K562 (cell line): ENCODE measurements at regions not wholly inside any gene's neighbourhood (a gene's known extent, or its start where the extent isn't known, plus 50 kb on each side); places are given as distances from the start of the nearest gene placed in this dataset.

Experiments
- ATAC-seq: fragments of 200-7000 bp; cut with Tn5 transposase; 3 replicates; pipeline ENCODE4 v1.9.1; 2020; ENCODE audit warnings: moderate library complexity
- BruUV-seq: library from RNA; stranded (reverse); fragments of 400-500 nt; replicated peaks from 2 replicates; lab custom pipeline; 2021; lab: Mats Ljungman, UMichigan
- CTCF ChIA-PET: fragments of 300-600 bp; formaldehyde crosslinking; extraction: SDS; loops from one replicate; lab custom pipeline; 2021; ENCODE audit warnings: low intra/inter-chr PET ratio; lab: Yijun Ruan, JAX
- POLR2A ChIA-PET: fragments of 300-600, 350-650 bp; sonication (Branson Sonifier 250); formaldehyde crosslinking; extraction: SDS; loops from one replicate; lab custom pipeline; 2021; ENCODE audit warnings: antibody characterized with exemption, inconsistent platforms; lab: Yijun Ruan, JAX
- DNase-seq, 4 experiments: peaks; one replicate each; pipeline versions ENCODE4 v3.0.0 to v3.0.0-alpha.2; 2011 to 2018; ENCODE audit warnings: low spot score in 3 of 4, mixed read lengths in 3 of 4; ENCODE audit errors: extremely low read depth in 1 of 4
- FAIRE-seq: peaks from 2 replicates; lab custom pipeline; 2011; peaks lifted over from hg19 to GRCh38; lab: Jason Lieb, UNC
- H2AFZ ChIP-seq: 2 replicates; pipeline ENCODE4 v1.6.0; 2011; ENCODE audit warnings: low read depth, low read length, control low read depth, inconsistent platforms
- H3K27ac ChIP-seq: fragments of 200-600 bp; 3 replicates; pipeline ENCODE4 v1.8.0; 2011; ENCODE audit warnings: low read depth, mild to moderate bottlenecking, control low read depth, inconsistent platforms, low read length, moderate library complexity, mixed read lengths; ENCODE audit errors: extremely low read depth
- H3K27me3 ChIP-seq, 2 experiments: fragments of 300-600 bp in 1 of 2; 2 replicates in 1 of 2; 3 replicates in 1 of 2; pipeline versions ENCODE4 v1.6.0 to v1.8.0; 2011; ENCODE audit warnings: inconsistent platforms in 2 of 2, low read length in 2 of 2, mild to moderate bottlenecking in 1 of 2, mixed read lengths in 1 of 2, moderate library complexity in 1 of 2; ENCODE audit not compliant: control insufficient read depth in 2 of 2, insufficient read depth in 2 of 2
- H3K36me3 ChIP-seq: fragments of 300-600 bp; 3 replicates; pipeline ENCODE4 v1.8.0; 2011; ENCODE audit warnings: mild to moderate bottlenecking, low read length, inconsistent platforms; ENCODE audit not compliant: control insufficient read depth, insufficient read depth
- H3K4me1 ChIP-seq, 2 experiments: fragments of 200-600 bp in 1 of 2; replicated peaks in 1 of 2; 2 replicates in 1 of 2; 3 replicates in 1 of 2; pipeline versions ENCODE4 v1.5.1 to v1.8.0; 2011; ENCODE audit warnings: inconsistent platforms in 2 of 2, low read length in 2 of 2, mild to moderate bottlenecking in 1 of 2, mixed read lengths in 1 of 2, moderate library complexity in 1 of 2; ENCODE audit not compliant: control insufficient read depth in 2 of 2, insufficient read depth in 2 of 2
- H3K4me2 ChIP-seq: 2 replicates; pipeline ENCODE4 v1.6.1; 2011; ENCODE audit warnings: low read length, control low read depth, inconsistent platforms, mixed read lengths; ENCODE audit not compliant: insufficient read depth
- H3K4me3 ChIP-seq: fragments of 200-600 bp; sonication (generic), shearing (Covaris generic); 2 replicates; pipeline ENCODE4 v1.5.1; 2016; ENCODE audit warnings: control low read depth, inconsistent platforms
- H3K79me2 ChIP-seq: fragments of 200-600 bp; 3 replicates; pipeline ENCODE4 v1.8.0; 2011; ENCODE audit warnings: low read length, inconsistent platforms; ENCODE audit not compliant: control insufficient read depth, insufficient read depth
- H3K9ac ChIP-seq, 2 experiments: 2 replicates each; pipeline versions ENCODE4 v1.6.0 to v1.6.1; 2011; ENCODE audit warnings: low read depth in 2 of 2, low read length in 2 of 2, control low read depth in 1 of 2, inconsistent platforms in 1 of 2, mild to moderate bottlenecking in 1 of 2, mixed read lengths in 1 of 2; ENCODE audit not compliant: insufficient read depth in 1 of 2
- H3K9me1 ChIP-seq: one replicate; pipeline ENCODE4 v1.6.0; 2011; ENCODE audit warnings: inconsistent platforms, mild to moderate bottlenecking, low read length, moderate library complexity; ENCODE audit not compliant: control insufficient read depth, insufficient read depth
- H3K9me3 ChIP-seq: replicated peaks from 2 replicates; pipeline ENCODE4 v1.5.1; 2011; ENCODE audit warnings: low read depth, low read length, inconsistent platforms; ENCODE audit not compliant: control insufficient read depth, insufficient read depth
- H4K20me1 ChIP-seq: replicated peaks from 2 replicates; pipeline ENCODE4 v1.6.1; 2011; ENCODE audit warnings: low read length, inconsistent platforms, mixed read lengths; ENCODE audit not compliant: control insufficient read depth, insufficient read depth
- E2F6 ChIP-seq, 2 experiments: IDR thresholded peaks; 2 replicates each; pipeline ENCODE4 v1.6.1; 2011; ENCODE audit warnings: borderline replicate concordance in 1 of 2, control low read depth in 1 of 2, low read depth in 1 of 2, low read length in 1 of 2, mild to moderate bottlenecking in 1 of 2, mixed read lengths in 1 of 2, moderate library complexity in 1 of 2; ENCODE audit not compliant: insufficient read depth in 1 of 2, insufficient read length in 1 of 2, poor library complexity in 1 of 2, severe bottlenecking in 1 of 2; ENCODE audit errors: extremely low read depth in 1 of 2
- FOXJ3 ChIP-seq: sonication (generic); formaldehyde crosslinking; IDR thresholded peaks from 2 replicates; pipeline ENCODE4 v1.4.0; 2020; ENCODE audit warnings: mild to moderate bottlenecking, missing genetic modification reagents
- IRF9 ChIP-seq: fragments of 450-650 bp; IDR thresholded peaks from 2 replicates; pipeline ENCODE4 v1.6.1; 2016; ENCODE audit warnings: missing biosample characterization, missing genetic modification characterization
- PPARD ChIP-seq: fragments of 250-450 bp; sonication (Bioruptor Pico); IDR thresholded peaks from 2 replicates; pipeline ENCODE4 v1.8.0; 2022; ENCODE audit warnings: inconsistent platforms, mild to moderate bottlenecking, moderate library complexity
- PREB ChIP-seq: sonication (generic); formaldehyde crosslinking; IDR thresholded peaks from 2 replicates; pipeline ENCODE4 v1.8.1; 2023; ENCODE audit warnings: mild to moderate bottlenecking, missing genetic modification reagents
- RBM34 ChIP-seq: fragments of 200-400 bp; formaldehyde crosslinking; IDR thresholded peaks from 2 replicates; pipeline ENCODE4 v1.6.1; 2018; ENCODE audit warnings: low read length, borderline replicate concordance; ENCODE audit not compliant: insufficient read depth
- TSHZ1 ChIP-seq: fragments of 250-450 bp; sonication (Bioruptor Pico); IDR thresholded peaks from 2 replicates; pipeline ENCODE4 v1.4.0; 2020; ENCODE audit warnings: mild to moderate bottlenecking, moderate library complexity
- ZC3H4 ChIP-seq: sonication (generic); formaldehyde crosslinking; IDR thresholded peaks from 2 replicates; pipeline ENCODE4 v1.9.0; 2021; ENCODE audit warnings: missing genetic modification reagents, borderline replicate concordance
- ZNF655 ChIP-seq: fragments of 250-450 bp; sonication (Bioruptor Pico); IDR thresholded peaks from 2 replicates; pipeline ENCODE4 v1.5.0; 2021
- WGBS: fragments of 100-300 bp; shearing (Covaris generic); methylation state at CpG from one replicate; pipeline ENCODE4 v1.1.6; 2016; ENCODE audit warnings: low coverage, mixed read lengths; ENCODE audit not compliant: insufficient coverage; ENCODE audit errors: missing lambda C conversion rate; 5-methylcytosine and 5-hydroxymethylcytosine counted together
- in situ Hi-C: fragments of 300-500 bp; cut with MboI; formaldehyde crosslinking; loops from 4 replicates; pipeline ENCODE4 v1.15.0; 2018; ENCODE audit warnings: inconsistent platforms, mixed read lengths
- intact Hi-C: fragments of 100-400 bp; cut with micrococcal nuclease; formaldehyde crosslinking; loops from 2 replicates; pipeline ENCODE4 v1.14.2; 2022

- no peak for TF ChIP-seq E2F6 (IDR thresholded peaks at IDR 0.05; ENCODE audit: borderline replicate concordance in 1 of 2, extremely low read depth in 1 of 2, insufficient read depth in 1 of 2, insufficient read length in 1 of 2, low read depth in 1 of 2, low read length in 1 of 2, poor library complexity in 1 of 2, severe bottlenecking in 1 of 2)
- TF ChIP-seq TSHZ1 (CRISPR knock-in tag): no peak
- TF ChIP-seq FOXJ3: no peak
- no peak for TF ChIP-seq PPARD (CRISPR knock-in tag)
These were observed 192.4 kb upstream of the RNPC3 start (continued) for GRCh38 chr1:103333141-103333540.

- Histone ChIP-seq H3K79me2 (no peaks in the 10 kb centered on the region), H3K36me3 (no peaks in the 10 kb centered on the region), H2AFZ (no peak overlapping the region), H3K27me3 (no peaks in the 10 kb centered on the region), H3K4me2 (no peak overlapping the region), H3K4me1 (no peaks in the 10 kb centered on the region), H3K4me3 (no peak overlapping the region), H3K27ac (no peak overlapping the region), H4K20me1 (no peaks in the 10 kb centered on the region), H3K9me3 (no peaks in the 10 kb centered on the region), H3K9ac (no peak overlapping the region), H3K9me1 (no peaks in the 10 kb centered on the region)
- ATAC-seq (no peak), DNase-seq (no peak), FAIRE-seq (no peak)
- ChIA-PET POLR2A (no interaction called here), CTCF (no interaction called here)
- no TSS peak for BruUV-seq
- in situ Hi-C loops: no loop called here
- intact Hi-C loops: no loop called here
- WGBS: 0% methylated on average over 4 of the region's 4 CpGs
- TF ChIP-seq IRF9 (no peak), ZC3H4 (CRISPR knock-in tag) (no peak), ZNF655 (no peak), PREB (CRISPR knock-in tag) (no peak), RBM34 (no peak)
These were observed 198.3 kb upstream of the RNPC3 start for GRCh38 chr1:103327054-103327719.
